ENCODE measurements at regions not wholly inside any gene's neighbourhood (a gene's known extent, or its start where the extent isn't known, plus 50 kb on each side); places are given as distances from the start of the nearest gene placed in this dataset.

DNA sequence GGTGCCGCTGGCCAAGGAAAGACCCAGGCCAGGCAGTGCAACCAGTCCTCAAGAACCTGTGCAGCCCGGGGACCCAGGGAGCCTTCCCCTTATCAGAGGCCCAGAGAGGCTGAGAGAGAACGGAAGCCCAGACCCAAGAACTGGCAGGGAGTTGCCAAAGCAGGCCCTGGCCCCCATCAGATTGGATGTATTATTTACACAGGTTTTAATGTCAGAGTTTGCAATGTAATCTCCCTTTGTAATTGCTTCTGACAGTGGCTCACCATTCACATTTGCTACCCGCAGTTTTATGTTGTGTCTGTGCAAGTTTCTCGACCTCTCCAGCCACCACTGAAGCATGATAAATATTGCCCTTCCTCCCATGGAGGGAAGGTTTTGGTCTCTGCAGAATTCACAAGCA lies 660.9 kb downstream of the LIG4 start:
- DNase-seq = no peak

DNA sequence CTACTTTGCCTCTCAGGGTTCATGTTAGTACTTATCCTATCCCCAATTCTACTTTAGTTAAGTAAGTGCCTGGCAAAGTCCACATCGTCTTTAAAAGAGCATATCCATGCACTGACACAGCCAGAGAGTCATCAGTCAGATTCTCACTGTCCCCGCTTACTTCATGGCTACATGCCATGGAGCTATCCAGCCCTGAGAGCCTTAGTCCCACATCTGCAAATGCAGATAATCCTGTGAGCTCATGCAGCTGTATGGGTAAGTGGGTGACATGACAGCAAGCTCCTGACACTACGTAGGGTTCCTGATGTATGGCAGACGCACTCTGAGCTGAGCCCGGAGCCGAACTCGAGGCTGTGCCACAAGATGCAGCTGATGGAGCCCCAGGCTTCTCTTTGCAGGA lies 661.5 kb downstream of the LIG4 start:
- no peak for DNase-seq

DNA sequence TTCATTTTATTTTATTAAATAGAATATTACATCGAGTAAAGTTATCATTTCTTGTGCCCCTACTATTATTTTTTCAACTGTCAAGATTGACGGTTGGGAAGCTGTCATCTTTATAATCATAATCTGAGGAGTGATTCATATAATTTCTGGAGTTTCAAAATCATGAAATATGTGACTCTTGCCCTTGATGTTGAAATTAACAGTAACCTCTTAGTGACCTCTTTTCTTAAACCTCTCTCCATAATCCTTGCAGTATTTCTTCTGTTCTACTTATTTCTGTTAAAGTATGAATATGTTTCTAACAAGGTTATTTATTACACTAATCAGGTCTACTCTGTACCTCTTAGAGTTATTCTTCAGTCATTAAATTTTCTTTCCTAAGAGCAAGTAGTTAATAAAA lies 663.8 kb downstream of the LIG4 start:
- no peak for DNase-seq

DNA sequence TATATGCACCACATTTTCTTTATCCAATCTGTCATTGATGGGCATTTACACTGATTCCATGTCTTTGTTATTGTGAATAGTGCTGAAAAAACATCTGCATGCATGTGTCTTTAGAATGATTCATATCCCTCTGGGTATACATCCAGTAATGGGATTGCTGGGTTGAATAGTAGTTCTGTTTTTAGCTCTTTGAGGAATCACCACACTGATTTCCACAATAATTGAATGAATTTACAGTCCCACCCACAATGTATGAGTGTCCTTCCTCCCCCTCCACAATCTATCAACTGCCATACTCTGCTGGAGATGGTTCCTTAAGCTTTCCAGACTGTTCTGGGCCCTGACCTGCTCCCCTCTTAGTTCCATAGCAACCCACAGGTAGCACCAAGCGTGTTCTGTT lies 667.0 kb downstream of the LIG4 start:
- no peak for DNase-seq

DNA sequence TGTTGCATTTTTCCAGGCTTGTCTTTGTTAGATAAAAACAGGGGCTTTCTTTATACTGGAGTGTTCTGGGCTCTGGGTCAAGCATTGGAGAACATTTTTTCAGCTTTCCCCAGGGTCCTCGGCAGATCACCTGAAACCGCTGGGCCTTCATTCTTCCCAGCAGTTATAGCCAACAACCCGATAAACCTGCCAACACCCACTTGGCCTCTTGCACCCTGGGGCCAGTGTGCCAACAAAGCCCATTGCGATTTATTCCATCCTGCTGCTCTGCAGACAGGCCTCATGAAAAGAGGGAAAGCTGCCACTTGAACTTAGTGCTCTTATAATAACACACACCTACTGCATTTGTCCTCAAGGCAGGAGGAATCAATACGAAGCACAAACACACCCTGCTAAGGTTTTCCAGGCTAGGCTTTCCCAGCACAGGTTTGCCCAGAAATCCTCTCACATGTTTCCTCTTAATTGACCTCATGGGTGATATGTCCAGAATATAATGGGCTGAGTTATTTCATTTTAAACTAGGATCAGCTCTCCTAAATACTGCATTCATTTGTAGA lies 669.3 kb downstream of the LIG4 start:
- no peak for DNase-seq

DNA sequence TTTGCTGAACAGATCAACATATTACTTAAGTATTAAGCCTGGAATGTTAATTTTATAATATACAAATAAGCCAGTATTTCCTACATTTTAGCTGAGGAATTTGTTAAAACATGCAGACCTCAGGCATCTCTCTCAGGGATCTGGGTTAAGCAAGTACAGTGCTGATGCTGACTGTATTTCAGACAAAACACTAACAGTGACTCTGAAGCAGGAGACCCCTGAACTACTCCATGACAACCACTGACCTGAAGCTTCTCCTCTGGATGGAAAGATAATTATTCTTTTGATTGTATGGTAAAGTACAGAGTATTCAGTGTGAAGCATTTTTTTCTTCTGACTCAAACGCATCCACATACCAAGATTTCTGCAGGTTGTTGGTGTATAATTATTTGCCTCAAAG lies 680.8 kb downstream of the LIG4 start:
- no peak for DNase-seq

DNA sequence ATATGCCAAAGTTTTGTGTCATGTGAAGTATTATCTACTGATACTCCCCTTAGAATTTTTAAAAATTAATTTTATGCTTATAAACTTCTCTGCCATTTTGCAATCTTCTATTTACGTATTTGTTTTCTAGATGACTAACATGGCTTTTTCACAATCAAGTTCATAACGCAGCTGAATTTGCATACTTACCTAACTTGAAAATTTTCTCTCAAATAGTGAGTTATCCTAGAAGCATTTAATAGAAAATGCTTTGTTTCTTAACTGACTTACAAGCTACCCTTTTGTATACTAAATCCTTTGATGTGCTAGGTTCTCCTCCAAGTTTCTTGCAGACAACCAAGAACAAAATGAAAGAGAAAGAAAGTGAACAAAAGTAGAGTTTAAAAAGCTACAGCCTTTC lies 683.5 kb downstream of the LIG4 start:
- no peak for DNase-seq

DNA sequence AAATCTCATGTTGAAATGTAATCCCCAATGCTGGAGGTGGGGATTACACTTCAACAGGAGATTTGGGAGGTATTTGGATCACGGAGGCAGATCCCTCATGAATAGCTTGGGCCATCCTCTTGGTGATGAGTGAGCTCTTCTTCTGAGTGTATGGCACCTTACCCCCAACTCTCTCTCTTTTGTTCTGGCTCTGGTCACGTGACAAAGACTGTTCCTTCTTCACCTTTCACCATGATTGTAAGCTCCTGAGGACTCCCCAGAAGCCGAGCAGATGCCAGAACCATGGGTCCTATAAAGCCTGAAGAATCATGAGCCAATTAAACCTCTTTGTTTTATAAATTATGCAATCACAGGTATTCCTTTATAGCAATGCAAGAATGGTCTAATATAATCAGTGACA lies 684.2 kb downstream of the LIG4 start:
- DNase-seq = no peak

DNA sequence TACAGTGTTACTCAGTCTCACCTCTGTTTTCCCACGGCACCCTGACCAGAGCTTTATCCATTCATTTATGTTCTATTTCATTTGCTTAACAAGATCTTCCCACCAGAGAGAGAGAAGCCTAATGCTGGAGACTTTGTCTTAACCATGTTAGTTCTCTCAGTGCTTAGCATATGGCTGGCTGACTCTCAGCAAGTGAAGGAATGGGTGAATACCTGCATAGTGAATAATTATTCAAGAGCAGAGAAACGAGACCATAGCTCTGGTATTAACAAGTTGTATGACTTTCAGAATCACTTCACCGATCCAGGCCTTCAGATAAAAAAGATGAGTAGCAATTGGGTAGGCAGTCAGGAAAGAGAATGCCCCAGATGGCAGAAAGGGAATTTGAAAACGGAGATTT lies 686.3 kb downstream of the LIG4 start:
- no peak for DNase-seq

DNA sequence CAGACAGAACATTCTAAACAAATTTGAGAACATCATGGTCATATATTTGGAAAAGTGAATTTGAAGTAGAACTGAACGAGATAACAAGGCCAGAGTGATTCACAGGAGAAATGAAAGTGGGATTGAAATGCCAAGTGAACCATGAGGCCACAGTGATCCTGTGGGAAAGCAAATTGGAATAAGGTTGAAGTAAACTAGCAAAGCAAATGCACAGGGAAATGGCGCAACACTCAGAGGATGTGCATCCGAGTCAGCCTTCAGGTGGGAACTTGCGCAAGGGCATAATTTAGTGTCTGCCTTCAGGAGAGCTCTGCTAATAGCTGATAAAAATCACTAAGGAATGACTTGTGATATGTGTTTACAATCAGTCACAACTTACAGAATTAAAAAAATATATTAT lies 696.6 kb downstream of the LIG4 start:
- no peak for DNase-seq

DNA sequence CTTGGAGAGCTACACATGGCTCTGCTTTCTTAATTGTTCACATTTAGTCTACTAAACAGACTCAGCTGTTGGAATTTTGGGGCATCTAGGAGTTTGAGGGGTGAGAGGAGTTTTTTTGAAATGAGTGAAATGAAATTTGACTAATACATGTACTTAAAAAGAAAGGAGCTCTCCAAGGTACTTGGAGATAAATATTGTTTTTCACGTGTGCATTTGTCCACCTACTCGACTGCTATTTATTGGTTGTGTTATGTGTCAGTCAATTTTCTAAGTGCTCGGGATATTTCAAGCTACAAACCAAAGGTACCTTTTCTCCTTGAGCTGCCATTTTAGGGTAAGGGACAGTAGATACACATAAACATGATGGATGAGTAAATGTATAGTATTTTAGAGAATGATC lies 697.0 kb downstream of the LIG4 start:
- no peak for DNase-seq

DNA sequence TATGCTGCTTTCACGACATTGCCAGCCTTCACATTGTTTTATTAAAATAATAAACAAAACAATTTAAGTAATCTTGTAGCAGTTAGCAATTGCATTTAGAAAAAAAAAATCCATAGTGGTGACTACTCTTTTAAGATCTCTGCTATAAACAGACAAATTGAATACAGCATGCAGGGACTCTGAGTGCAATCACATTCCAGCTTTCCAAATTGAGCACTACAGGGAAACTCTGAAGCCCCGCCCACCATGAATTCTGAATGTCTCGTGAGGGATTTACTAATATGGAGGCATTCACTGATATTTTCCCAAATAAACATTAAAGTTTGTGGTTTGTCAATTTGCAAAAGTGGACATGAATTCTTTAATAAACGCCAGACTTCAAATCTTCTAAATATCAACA lies 698.8 kb downstream of the LIG4 start:
- DNase-seq = no peak

DNA sequence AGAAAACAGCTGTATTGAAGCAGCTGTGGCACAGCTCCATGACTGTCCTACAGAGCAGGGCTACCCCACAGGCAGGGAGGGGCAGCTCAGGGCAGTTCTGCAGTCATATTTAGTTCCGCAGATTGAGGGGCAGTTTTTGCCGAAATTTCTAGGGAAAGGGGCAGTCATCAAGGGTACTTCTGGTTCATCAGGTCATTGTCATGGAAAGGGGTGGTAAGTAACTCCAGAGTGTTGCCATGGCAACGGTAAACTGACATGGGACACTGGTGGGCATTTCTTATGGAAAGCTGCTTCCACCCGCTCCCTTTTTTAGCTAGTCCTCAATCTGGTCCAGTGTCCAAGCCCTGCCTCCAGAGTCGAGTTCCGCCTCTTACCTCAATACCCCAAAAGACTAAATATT lies 702.8 kb downstream of the LIG4 start:
- no peak for DNase-seq

DNA sequence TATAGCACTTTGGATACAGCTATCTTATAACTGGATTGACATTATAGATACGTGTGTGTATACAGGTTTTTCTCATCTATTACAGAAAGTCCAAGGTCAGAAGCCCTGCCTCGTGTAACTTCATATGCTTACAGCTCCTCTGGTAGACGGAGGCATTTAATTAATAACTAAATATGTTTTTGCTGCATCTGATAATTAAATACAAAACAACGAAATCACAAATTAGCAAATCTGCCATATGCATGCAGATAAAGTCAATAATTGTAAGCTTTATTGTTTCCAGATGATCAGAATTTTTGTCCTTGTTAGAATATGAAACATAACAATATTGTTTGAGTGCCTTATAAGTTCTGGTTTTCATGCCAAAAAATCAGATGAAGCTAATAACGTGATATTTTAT lies 717.7 kb downstream of the LIG4 start:
- DNase-seq = no peak

DNA sequence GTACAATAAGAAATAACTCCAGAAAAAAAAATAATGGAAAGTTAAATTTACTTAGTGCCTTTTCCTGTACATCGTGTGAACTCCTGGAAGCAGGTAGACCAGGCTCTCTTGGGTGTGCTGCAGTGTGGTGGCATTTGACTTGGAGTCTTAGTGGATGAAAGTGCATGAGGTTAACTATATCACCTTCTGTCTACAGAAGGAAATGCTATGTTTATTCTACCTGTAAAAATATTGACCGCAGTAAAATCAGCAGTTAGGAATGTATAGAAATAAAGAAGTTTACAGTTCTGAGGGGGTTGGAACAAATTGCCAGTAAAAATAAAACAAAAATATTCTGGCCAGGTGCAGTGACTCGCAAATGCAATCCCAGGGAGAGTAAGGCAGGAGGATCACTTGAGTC lies 722.1 kb downstream of the LIG4 start:
- DNase-seq = no peak

DNA sequence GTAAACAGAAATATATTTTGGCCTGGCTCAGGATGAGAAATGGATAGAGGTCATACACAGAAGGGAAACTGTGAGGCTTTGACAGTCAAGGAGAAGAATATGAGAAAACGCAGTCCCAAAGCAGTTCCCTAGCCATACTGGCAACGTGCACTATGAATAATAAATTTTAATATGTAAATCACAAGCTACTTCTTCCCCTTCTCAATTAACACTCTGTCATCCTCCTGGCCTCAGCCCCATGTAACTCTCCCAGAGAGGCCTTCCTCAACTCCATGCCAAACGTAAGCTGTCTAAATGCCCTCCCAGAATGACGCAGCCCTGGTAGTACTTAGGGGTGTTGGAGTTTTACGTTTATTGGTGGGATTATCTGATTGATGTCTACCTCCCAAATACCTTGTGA lies 732.6 kb downstream of the LIG4 start:
- no peak for DNase-seq

DNA sequence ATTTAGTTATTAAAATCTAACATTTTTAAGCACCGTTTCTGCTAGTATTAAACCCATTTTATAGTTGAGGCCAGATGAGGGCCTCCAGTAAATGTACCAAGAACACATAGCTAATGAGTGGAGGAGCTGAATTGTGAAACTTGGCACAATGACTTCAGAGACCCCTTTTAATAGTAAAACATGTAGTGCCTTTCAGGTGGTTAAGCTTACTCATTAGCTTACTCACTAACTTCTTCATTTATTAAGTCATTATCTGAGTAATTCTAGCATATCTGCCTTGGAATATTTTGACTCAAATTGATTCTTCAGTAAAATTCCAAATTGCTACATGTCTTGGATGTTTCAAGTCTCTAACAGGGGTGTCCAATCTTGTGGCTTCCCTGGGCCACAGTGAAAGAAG lies 735.2 kb downstream of the LIG4 start:
- no peak for DNase-seq

DNA sequence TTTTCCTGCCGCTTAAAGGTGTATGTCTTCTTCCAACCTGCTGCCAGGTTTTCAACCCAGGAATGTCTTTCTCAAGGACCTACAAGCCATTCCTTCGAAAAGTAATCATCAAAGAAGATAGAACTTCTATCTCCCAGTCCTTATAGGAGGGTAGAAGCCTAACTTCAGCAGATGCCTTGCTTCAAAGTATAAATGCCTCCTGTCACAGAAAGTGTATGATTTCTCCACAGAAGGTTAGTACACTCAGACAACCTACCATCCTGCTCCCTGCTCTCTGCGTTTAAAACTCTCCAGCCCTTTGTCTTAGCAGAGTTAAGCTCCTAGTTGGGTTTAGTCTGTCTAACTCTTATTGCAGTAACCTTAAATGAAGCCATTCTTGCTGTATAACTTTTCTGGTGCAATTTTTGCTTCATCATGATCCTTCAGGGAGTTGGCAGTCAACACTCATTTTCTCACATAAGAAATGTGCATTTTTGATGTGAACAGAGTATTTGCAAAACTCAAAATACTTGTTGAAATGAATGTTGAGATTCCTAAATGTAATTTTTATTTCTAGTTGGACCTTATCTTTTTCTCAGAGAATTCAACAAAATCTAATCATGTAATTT lies 737.5 kb downstream of the LIG4 start:
- DNase-seq = no peak

DNA sequence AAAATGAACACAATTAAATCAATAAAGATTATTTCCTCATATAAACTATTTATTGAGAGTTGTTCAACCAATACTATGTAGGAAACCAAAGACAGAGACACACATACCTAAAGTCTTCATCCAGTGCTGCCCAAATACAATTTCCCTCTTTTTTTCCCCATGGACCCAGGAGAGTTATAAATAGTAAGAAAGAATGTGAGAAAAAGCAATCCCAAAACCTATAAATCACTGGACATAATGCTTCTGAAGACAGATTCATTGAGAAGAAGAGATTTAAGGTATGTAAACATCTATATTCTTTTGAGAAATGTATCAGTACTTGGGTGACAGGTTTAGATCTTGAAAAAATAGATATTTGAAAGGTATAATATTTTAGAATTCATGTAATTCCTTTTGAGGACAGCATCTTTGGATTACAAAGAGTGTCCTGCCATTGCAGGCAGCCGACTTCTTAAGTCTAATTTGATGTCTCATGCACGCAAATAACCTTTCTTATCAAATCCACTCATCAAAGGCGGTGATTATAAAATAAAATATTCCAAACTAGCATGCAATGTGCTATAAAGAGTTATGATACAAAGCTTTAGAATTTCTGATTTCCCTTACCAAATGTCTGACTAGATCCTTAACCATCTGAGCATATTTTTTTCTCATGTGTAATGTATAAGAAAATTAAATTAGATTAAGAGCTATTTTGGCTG lies 739.4 kb downstream of the LIG4 start:
- no peak for DNase-seq

DNA sequence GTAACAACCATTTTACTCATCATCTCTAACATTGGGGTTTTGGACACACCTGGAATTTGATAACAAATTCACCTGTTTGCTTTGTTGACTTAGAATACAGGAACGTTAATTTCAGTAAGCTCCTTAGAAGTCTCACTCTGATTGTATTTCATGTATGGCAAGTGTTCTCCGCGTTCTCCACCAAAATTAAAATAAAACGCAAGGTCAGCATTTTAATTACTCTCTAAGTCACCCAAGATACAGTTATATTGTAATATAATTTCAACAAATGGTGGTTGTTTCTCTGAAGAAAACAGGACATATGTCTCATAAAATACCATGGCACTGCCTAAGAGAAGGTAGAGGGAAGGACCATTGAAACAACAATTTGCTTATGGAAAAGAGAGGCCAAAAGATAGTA lies 742.1 kb downstream of the LIG4 start:
- DNase-seq = no peak

DNA sequence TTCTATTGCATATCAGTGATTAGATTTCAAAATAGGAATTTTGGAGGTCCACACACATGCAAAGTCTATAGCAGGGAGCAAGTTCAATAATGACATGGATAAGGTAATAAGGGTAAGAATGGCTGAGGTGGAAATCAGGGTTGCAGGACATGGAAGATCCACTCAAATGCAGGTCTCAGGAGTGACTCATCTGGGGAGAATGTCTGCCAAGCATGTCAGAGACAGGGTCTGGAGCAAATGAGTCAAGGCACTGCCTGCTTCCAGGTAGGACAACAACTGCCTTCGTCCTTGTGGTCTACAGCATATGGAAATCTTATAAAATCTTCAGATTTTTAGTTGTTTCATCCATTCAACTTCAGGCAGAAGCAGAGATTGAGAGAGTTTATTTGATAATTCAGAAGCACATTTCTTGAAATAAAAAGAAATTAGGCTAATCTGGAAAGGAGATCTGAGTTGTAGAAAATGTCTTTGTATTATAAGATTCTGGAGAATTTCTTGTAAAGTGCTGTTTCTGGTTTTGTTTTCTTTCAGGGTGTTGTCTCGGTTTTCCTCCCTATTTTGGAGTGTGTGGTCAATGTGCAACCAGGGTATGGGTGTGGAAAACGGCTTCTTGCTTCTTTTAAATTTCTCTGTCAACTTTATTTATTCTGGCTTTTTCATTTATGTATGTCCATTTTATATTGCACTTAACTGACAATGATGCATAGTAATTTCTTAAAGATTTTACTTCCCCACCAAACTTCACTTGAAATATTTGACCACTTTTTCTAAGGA lies 748.8 kb downstream of the LIG4 start:
- no peak for DNase-seq

DNA sequence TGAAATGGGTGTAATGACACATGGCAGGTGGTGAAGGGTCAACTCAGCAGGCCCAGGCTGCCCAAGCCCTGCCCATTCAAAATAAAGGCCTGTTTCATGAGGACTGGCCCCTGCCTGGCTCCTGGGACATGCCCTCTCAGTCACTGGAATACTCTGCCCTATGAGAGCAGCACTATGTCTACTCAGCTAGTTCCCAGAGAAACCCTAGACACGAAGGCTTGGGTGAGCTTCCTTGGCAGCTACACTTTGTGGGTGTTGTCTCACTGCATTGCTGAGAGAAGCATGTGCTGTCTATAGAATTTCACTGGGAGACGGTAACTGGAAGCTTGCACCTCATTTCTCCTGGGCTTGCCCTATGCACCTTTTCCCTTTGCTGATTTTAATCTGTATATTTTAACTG lies 752.8 kb downstream of the LIG4 start:
- no peak for DNase-seq

DNA sequence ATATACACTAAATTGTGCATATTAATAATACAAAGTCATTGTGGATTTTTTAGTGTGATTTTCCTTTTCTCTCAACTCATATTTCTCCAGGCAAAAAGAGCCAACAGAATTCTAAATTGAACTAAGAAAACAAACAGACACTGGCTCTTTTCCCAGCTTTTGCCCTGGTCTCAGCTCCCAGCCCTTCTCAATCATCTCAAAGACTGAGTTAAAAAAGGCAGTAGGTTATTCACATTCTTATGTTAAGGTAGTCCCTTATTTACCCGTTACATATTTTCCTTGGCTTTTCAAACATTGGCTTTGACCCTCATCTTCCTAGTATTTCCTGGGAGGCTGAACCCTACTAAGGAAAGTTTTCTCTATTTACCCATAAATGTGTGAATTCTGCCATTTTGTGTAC lies 753.6 kb downstream of the LIG4 start:
- DNase-seq = no peak

DNA sequence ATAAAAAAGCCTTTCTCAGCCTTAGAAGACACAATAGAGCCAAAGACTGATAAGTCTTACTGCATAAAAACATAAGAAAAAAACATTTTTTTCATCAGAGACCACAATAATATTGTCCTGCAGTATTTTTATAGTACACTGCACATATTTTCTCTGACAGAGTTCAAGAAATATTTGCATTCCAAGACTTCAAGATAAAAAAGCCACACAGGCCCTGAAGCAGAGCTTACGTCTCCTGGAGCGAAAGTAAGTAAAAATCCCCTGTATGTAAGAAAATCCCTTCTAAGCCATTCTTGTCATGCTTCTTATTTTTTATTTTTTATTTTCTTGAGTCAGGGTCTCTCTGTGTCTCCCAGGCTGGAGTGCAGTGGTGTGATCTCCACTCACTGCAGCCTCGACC lies 755.9 kb downstream of the LIG4 start:
- no peak for DNase-seq
